GM10248 (cell line): ENCODE measurements at regions not wholly inside any gene's neighbourhood (a gene's known extent, or its start where the extent isn't known, plus 50 kb on each side); places are given as distances from the start of the nearest gene placed in this dataset.

Experiments
- CTCF ChIA-PET: fragments of 300-600 bp; sonication (Branson Sonifier 250); formaldehyde crosslinking; extraction: SDS; loops from one replicate; lab custom pipeline; 2021; ENCODE audit warnings: antibody characterized with exemption; lab: Yijun Ruan, JAX
- POLR2A ChIA-PET: fragments of 350-650 bp; sonication (Branson Sonifier 250); formaldehyde crosslinking; extraction: SDS; loops from one replicate; lab custom pipeline; 2020; ENCODE audit warnings: antibody characterized with exemption; lab: Yijun Ruan, JAX
- DNase-seq: peaks from one replicate; pipeline ENCODE4 v3.0.0; 2012; ENCODE audit errors: extremely low spot score
- TF ChIP-seq, protein P1 (sequence below): IDR thresholded peaks from 2 replicates; pipeline ENCODE4 v1.5.1; 2012; ENCODE audit warnings: mild to moderate bottlenecking, low read depth; ENCODE audit errors: extremely low read depth, missing control alignments, control extremely low read depth

DNA sequence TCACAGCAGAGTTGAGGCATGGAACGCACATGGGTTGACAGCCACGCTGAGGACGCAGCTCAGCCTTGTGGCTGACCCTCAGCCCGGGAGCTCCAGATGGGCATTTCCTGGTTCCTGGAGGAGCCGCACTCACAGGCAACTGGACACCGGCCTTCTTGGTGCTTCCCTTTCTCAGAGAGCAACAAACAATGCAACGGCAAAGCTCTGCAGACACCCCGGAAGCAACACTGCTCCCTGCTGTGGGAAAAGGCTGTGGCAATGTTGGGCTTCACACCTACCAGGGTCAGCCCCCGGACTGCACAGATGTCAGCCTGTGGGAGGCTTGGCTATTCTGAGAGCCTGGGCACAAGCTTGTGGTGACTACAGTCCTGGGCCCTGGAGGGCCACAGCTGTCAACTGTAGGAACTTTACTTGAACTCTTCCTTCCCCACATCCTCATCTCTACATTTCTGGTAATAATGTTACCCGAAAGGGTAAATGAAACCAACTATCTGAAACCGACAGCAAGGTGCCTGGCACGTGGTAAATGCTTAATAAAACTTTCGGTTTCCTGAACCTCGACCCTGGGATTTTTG, 597.5 kb upstream of the MKI67 start:
- no peak for DNase-seq
- POLR2A ChIA-PET = no interaction called here
- TF ChIP-seq, protein P1, sequence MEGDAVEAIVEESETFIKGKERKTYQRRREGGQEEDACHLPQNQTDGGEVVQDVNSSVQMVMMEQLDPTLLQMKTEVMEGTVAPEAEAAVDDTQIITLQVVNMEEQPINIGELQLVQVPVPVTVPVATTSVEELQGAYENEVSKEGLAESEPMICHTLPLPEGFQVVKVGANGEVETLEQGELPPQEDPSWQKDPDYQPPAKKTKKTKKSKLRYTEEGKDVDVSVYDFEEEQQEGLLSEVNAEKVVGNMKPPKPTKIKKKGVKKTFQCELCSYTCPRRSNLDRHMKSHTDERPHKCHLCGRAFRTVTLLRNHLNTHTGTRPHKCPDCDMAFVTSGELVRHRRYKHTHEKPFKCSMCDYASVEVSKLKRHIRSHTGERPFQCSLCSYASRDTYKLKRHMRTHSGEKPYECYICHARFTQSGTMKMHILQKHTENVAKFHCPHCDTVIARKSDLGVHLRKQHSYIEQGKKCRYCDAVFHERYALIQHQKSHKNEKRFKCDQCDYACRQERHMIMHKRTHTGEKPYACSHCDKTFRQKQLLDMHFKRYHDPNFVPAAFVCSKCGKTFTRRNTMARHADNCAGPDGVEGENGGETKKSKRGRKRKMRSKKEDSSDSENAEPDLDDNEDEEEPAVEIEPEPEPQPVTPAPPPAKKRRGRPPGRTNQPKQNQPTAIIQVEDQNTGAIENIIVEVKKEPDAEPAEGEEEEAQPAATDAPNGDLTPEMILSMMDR = no peak
- CTCF ChIA-PET = interaction anchor here (0.8 kb wide), 1 partner anchor 10 kb away, joined by 3 read pairs; no protein-coding TSS in a partner anchor

DNA sequence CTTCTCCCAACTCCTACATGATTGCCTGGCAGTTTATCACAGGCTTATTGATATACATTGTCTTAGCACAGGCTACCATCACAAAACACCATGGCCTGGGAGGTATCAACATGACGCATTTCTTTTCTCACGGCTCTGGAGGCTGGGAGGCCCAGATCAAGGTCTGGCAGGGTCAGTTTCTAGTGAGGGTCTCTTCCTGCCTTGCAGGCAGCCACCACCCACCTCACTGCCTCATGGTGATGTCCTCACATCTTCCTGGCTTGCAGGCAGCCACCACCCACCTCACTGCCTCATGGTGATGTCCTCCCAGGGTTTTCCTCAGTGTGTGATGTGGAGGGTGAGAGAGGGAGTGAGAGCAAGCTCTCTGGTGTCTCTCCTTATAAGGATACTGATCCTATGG, 599.3 kb upstream of the MKI67 start:
- no peak for DNase-seq
- CTCF ChIA-PET = no interaction called here
- POLR2A ChIA-PET = no interaction called here
- TF ChIP-seq, protein P1 = no peak

DNA sequence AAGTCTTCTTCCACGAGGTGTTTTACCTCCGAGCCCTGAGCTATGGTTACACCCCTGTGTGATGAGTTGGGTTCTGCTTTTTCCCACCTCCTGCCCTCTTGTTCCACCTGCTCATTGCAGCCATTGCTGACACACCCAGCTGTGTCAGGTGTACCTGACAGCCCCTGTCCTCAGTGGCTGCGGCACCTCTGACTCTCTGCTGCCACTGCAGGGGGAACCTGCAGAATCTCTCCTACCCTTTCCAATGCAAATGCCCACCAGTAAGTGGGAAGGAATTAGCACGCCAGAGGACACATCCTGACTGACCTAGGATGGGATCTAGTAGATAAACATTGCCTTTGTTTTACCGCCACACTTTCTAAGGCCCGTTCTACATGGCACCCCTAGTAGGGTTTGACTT, 600.9 kb upstream of the MKI67 start:
- POLR2A ChIA-PET = no interaction called here
- CTCF ChIA-PET = no interaction called here
- no peak for DNase-seq
- TF ChIP-seq, protein P1 = no peak

DNA sequence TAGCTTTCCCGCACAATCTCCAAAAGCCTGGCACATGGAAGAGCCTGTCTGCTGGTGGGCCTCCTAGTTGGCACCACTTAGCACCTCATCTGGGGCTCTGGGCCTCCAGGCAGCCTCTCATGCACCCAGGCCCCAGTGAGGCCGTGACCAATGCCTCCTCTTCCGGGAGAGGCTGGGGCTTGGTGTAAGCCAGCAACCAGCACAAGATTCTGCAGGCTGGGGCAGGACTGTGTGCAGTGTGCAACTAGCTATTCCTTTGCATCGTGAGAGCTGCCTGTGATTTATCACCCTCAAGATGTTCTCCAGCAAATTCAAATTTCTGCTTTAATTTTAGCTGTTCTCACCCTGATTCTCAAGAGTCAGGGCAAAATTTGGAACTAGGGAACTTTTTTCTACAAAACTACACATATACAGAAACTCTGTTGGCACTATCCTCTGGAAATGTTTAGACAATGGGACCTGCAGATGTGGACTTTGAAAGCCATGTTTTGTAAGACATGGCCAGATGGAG, 603.7 kb upstream of the MKI67 start:
- TF ChIP-seq, protein P1 = no peak
- POLR2A ChIA-PET = no interaction called here
- DNase-seq = no peak
- CTCF ChIA-PET = no interaction called here

DNA sequence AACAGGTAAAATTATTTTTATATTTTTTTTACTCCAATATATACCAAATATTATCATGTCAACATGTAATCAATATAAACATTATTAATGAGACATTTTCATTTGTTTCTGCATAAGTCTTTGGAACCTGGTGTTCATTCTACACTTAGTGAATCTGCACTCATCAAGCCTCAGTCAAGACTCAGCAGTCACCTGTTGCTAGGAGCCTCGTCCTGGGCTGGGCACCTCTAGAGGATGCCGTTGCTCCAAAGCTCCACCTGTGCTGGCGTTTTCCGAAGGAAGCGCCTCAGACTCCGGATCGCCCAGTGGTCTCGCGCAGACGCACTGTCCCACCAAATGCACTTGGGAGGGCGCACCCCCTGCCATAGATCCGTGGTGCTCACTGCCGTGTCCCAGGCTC, 604.7 kb upstream of the MKI67 start:
- TF ChIP-seq, protein P1 = no peak
- no peak for DNase-seq
- POLR2A ChIA-PET = no interaction called here
- CTCF ChIA-PET = no interaction called here

DNA sequence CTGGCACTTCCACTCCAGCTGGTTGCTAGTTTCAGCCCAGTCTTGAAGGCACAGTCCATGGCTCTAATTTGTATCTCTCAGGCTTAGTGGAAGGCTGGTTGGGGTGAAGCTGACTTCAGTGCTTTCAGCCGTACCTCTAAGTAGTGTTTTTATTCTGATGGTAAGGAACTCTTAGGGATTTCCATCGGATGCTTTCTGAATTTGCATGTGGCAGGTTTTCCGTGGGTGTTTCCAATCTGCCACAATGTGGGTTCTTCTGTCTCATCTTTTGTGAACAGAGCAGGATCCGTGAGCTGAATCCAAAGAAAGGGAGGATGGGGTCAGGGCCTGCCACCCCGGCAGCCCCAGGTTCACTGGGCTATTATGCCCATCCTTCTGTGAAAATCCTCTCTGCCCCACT, 607.9 kb upstream of the MKI67 start:
- POLR2A ChIA-PET = no interaction called here
- TF ChIP-seq, protein P1 = no peak
- no peak for DNase-seq
- CTCF ChIA-PET = interaction anchor here (1.3 kb wide), 1 partner anchor 17 kb away, joined by 3 read pairs; no protein-coding TSS in a partner anchor
